ENCODE measurements at regions not wholly inside any gene's neighbourhood (a gene's known extent, or its start where the extent isn't known, plus 50 kb on each side); places are given as distances from the start of the nearest gene placed in this dataset.

GRCh38 chr15:67992834-67993233, 61.3 kb upstream of the PIAS1 start:
- no peak for DNase-seq

GRCh38 chr15:67997996-67998395, 56.1 kb upstream of the PIAS1 start:
- DNase-seq, result no peak

- no peak for DNase-seq
Observed at GRCh38 chr15:67998599-67999133, 55.4 kb upstream of the PIAS1 start.

- no peak for DNase-seq
Observed at GRCh38 chr15:67999320-68000100, 54.6 kb upstream of the PIAS1 start.

GRCh38 chr15:68000754-68001153, 53.4 kb upstream of the PIAS1 start:
- no peak for DNase-seq

- no peak for DNase-seq
Observed at GRCh38 chr15:68001811-68002210, 52.3 kb upstream of the PIAS1 start.

GRCh38 chr15:68003297-68003696, 50.8 kb upstream of the PIAS1 start:
- no peak for DNase-seq

All from activated naive CD4-positive, alpha-beta T cell treated with anti-CD3 and anti-CD28 coated beads, Interleukin-2, amount 50 U/mL, for 16 hours (primary cell).